K562 (cell line): ENCODE measurements at regions not wholly inside any gene's neighbourhood (a gene's known extent, or its start where the extent isn't known, plus 50 kb on each side); places are given as distances from the start of the nearest gene placed in this dataset.

Experiments used
- ATAC-seq: fragments of 200-7000 bp; cut with Tn5 transposase; 3 replicates; pipeline ENCODE4 v1.9.1; 2020; ENCODE audit warnings: moderate library complexity
- BruUV-seq: library from RNA; stranded (reverse); fragments of 400-500 nt; replicated peaks from 2 replicates; lab custom pipeline; 2021; lab: Mats Ljungman, UMichigan
- CTCF ChIA-PET: fragments of 300-600 bp; formaldehyde crosslinking; extraction: SDS; loops from one replicate; lab custom pipeline; 2021; ENCODE audit warnings: low intra/inter-chr PET ratio; lab: Yijun Ruan, JAX
- POLR2A ChIA-PET: fragments of 300-600, 350-650 bp; sonication (Branson Sonifier 250); formaldehyde crosslinking; extraction: SDS; loops from one replicate; lab custom pipeline; 2021; ENCODE audit warnings: antibody characterized with exemption, inconsistent platforms; lab: Yijun Ruan, JAX
- DNase-seq, 4 experiments: peaks; one replicate each; pipeline versions ENCODE4 v3.0.0 to v3.0.0-alpha.2; 2011 to 2018; ENCODE audit warnings: low spot score in 3 of 4, mixed read lengths in 3 of 4; ENCODE audit errors: extremely low read depth in 1 of 4
- FAIRE-seq: peaks from 2 replicates; lab custom pipeline; 2011; peaks lifted over from hg19 to GRCh38; lab: Jason Lieb, UNC
- H2AFZ ChIP-seq: 2 replicates; pipeline ENCODE4 v1.6.0; 2011; ENCODE audit warnings: low read depth, low read length, control low read depth, inconsistent platforms
- H3K27ac ChIP-seq: fragments of 200-600 bp; 3 replicates; pipeline ENCODE4 v1.8.0; 2011; ENCODE audit warnings: low read depth, mild to moderate bottlenecking, control low read depth, inconsistent platforms, low read length, moderate library complexity, mixed read lengths; ENCODE audit errors: extremely low read depth
- H3K27me3 ChIP-seq, 2 experiments: fragments of 300-600 bp in 1 of 2; 2 replicates in 1 of 2; 3 replicates in 1 of 2; pipeline versions ENCODE4 v1.6.0 to v1.8.0; 2011; ENCODE audit warnings: inconsistent platforms in 2 of 2, low read length in 2 of 2, mild to moderate bottlenecking in 1 of 2, mixed read lengths in 1 of 2, moderate library complexity in 1 of 2; ENCODE audit not compliant: control insufficient read depth in 2 of 2, insufficient read depth in 2 of 2
- H3K36me3 ChIP-seq: fragments of 300-600 bp; 3 replicates; pipeline ENCODE4 v1.8.0; 2011; ENCODE audit warnings: mild to moderate bottlenecking, low read length, inconsistent platforms; ENCODE audit not compliant: control insufficient read depth, insufficient read depth
- H3K4me1 ChIP-seq, 2 experiments: fragments of 200-600 bp in 1 of 2; replicated peaks in 1 of 2; 2 replicates in 1 of 2; 3 replicates in 1 of 2; pipeline versions ENCODE4 v1.5.1 to v1.8.0; 2011; ENCODE audit warnings: inconsistent platforms in 2 of 2, low read length in 2 of 2, mild to moderate bottlenecking in 1 of 2, mixed read lengths in 1 of 2, moderate library complexity in 1 of 2; ENCODE audit not compliant: control insufficient read depth in 2 of 2, insufficient read depth in 2 of 2
- H3K4me2 ChIP-seq: 2 replicates; pipeline ENCODE4 v1.6.1; 2011; ENCODE audit warnings: low read length, control low read depth, inconsistent platforms, mixed read lengths; ENCODE audit not compliant: insufficient read depth
- H3K4me3 ChIP-seq: fragments of 200-600 bp; sonication (generic), shearing (Covaris generic); 2 replicates; pipeline ENCODE4 v1.5.1; 2016; ENCODE audit warnings: control low read depth, inconsistent platforms
- H3K79me2 ChIP-seq: fragments of 200-600 bp; 3 replicates; pipeline ENCODE4 v1.8.0; 2011; ENCODE audit warnings: low read length, inconsistent platforms; ENCODE audit not compliant: control insufficient read depth, insufficient read depth
- H3K9ac ChIP-seq, 2 experiments: 2 replicates each; pipeline versions ENCODE4 v1.6.0 to v1.6.1; 2011; ENCODE audit warnings: low read depth in 2 of 2, low read length in 2 of 2, control low read depth in 1 of 2, inconsistent platforms in 1 of 2, mild to moderate bottlenecking in 1 of 2, mixed read lengths in 1 of 2; ENCODE audit not compliant: insufficient read depth in 1 of 2
- H3K9me1 ChIP-seq: one replicate; pipeline ENCODE4 v1.6.0; 2011; ENCODE audit warnings: inconsistent platforms, mild to moderate bottlenecking, low read length, moderate library complexity; ENCODE audit not compliant: control insufficient read depth, insufficient read depth
- H3K9me3 ChIP-seq: replicated peaks from 2 replicates; pipeline ENCODE4 v1.5.1; 2011; ENCODE audit warnings: low read depth, low read length, inconsistent platforms; ENCODE audit not compliant: control insufficient read depth, insufficient read depth
- H4K20me1 ChIP-seq: replicated peaks from 2 replicates; pipeline ENCODE4 v1.6.1; 2011; ENCODE audit warnings: low read length, inconsistent platforms, mixed read lengths; ENCODE audit not compliant: control insufficient read depth, insufficient read depth
- HMG20B ChIP-seq: fragments of 250-450 bp; sonication (Bioruptor Pico); IDR thresholded peaks from 2 replicates; pipeline ENCODE4 v1.5.0; 2021; ENCODE audit warnings: mild to moderate bottlenecking
- KLF16 ChIP-seq: IDR thresholded peaks from 2 replicates; pipeline ENCODE4 v1.6.1; 2016; ENCODE audit warnings: antibody characterized with exemption
- MAFF ChIP-seq: IDR thresholded peaks from 2 replicates; pipeline ENCODE4 v1.6.1; 2012; ENCODE audit warnings: low read length, improper control_type of control experiment
- MECOM ChIP-seq: fragments of 250-450 bp; sonication (Bioruptor Pico); IDR thresholded peaks from 2 replicates; pipeline ENCODE4 v1.8.0; 2022; ENCODE audit warnings: inconsistent platforms
- PURB ChIP-seq: sonication (generic); formaldehyde crosslinking; IDR thresholded peaks from 2 replicates; pipeline ENCODE4 v1.9.0; 2021; ENCODE audit warnings: low read depth, mild to moderate bottlenecking, missing genetic modification reagents
- SRSF1 ChIP-seq: fragments of 200-400 bp; formaldehyde crosslinking; IDR thresholded peaks from 2 replicates; pipeline ENCODE4 v1.6.1; 2017; ENCODE audit warnings: mild to moderate bottlenecking, low read depth, low read length, moderate library complexity
- ZNF23 ChIP-seq: fragments of 250-450 bp; sonication (Bioruptor Pico); IDR thresholded peaks from 2 replicates; pipeline ENCODE4 v1.4.0; 2020; ENCODE audit warnings: mild to moderate bottlenecking
- ZNF263 ChIP-seq: sonication (generic); formaldehyde crosslinking; IDR thresholded peaks from 2 replicates; pipeline ENCODE4 v1.8.0; 2022; ENCODE audit warnings: mild to moderate bottlenecking, missing genetic modification reagents, borderline replicate concordance
- WGBS: fragments of 100-300 bp; shearing (Covaris generic); methylation state at CpG from one replicate; pipeline ENCODE4 v1.1.6; 2016; ENCODE audit warnings: low coverage, mixed read lengths; ENCODE audit not compliant: insufficient coverage; ENCODE audit errors: missing lambda C conversion rate; 5-methylcytosine and 5-hydroxymethylcytosine counted together
- in situ Hi-C: fragments of 300-500 bp; cut with MboI; formaldehyde crosslinking; loops from 4 replicates; pipeline ENCODE4 v1.15.0; 2018; ENCODE audit warnings: inconsistent platforms, mixed read lengths
- intact Hi-C: fragments of 100-400 bp; cut with micrococcal nuclease; formaldehyde crosslinking; loops from 2 replicates; pipeline ENCODE4 v1.14.2; 2022

GRCh38 chr2:15769676-15770547 is 170.4 kb upstream of the MYCN start:
- Histone ChIP-seq H3K27ac (no peak overlapping the region), H3K4me2 (no peak overlapping the region), H3K4me3 (no peak overlapping the region), H3K79me2 (no peaks in the 10 kb centered on the region), H3K27me3 (peaks cover 17 to 72% of the 10 kb centered on the region in 2 experiments; a peak in 4 of 5 replicates), H3K9me1 (no peaks in the 10 kb centered on the region), H3K36me3 (no peaks in the 10 kb centered on the region), H4K20me1 (peaks cover 4% of the 10 kb centered on the region; the same call in 1 of the 2 replicates), H3K9ac (no peak overlapping the region), H2AFZ (no peak overlapping the region), H3K9me3 (no peaks in the 10 kb centered on the region), H3K4me1 (no peaks in the 10 kb centered on the region; a peak in 1 of 5 replicates)
- DNase-seq (no peak), ATAC-seq (no peak; the same call in 2 of the 3 replicates), FAIRE-seq (no peak)
- intact Hi-C loops = no loop called here
- POLR2A ChIA-PET = interaction anchor here (0.9 to 1.3 kb wide), 2 partner anchors 12 to 25 kb away, joined by 3 read pairs; no protein-coding TSS in a partner anchor
- WGBS = under 1% methylated on average over 16 of the region's 17 CpGs
- no peak for TF ChIP-seq PURB (CRISPR knock-in tag)
- no peak for TF ChIP-seq MAFF
- peak; percentile 51; the same call in 1 of the 2 replicates for TF ChIP-seq ZNF263 (CRISPR knock-in tag)
- TF ChIP-seq KLF16 = no peak
- no peak for TF ChIP-seq SRSF1
- no peak for TF ChIP-seq HMG20B (CRISPR knock-in tag)
- no peak for TF ChIP-seq ZNF23 (CRISPR knock-in tag)
- no peak for TF ChIP-seq MECOM (CRISPR knock-in tag)
- CTCF ChIA-PET = no interaction called here
- in situ Hi-C loops = no loop called here
- BruUV-seq = no TSS peak
